HepG2 (cell line): ENCODE measurements at regions not wholly inside any gene's neighbourhood (a gene's known extent, or its start where the extent isn't known, plus 50 kb on each side); places are given as distances from the start of the nearest gene placed in this dataset.

Experiments
- ATAC-seq: fragments of 200-7000 bp; cut with Tn5 transposase; 3 replicates; pipeline ENCODE4 v1.9.1; 2020; ENCODE audit warnings: mild to moderate bottlenecking, moderate library complexity
- BruUV-seq: library from RNA; stranded (reverse); fragments of 400-500 nt; replicated peaks from 2 replicates; lab custom pipeline; 2021; lab: Mats Ljungman, UMichigan
- CTCF ChIA-PET: fragments of 300-600 bp; formaldehyde crosslinking; extraction: SDS; loops from one replicate; lab custom pipeline; 2021; ENCODE audit warnings: low total read pairs, inconsistent platforms, low intra/inter-chr PET ratio; lab: Yijun Ruan, JAX
- POLR2A ChIA-PET: fragments of 350-600 bp; sonication (Branson Sonifier 250); formaldehyde crosslinking; loops from one replicate; lab custom pipeline; 2020; ENCODE audit warnings: antibody characterized with exemption, inconsistent platforms; lab: Yijun Ruan, JAX
- DNase-seq: peaks from one replicate; pipeline ENCODE4 v3.0.0-alpha.2; 2015; ENCODE audit warnings: low spot score
- FAIRE-seq: peaks from 3 replicates; lab custom pipeline; 2011; peaks lifted over from hg19 to GRCh38; lab: Jason Lieb, UNC
- H2AFZ ChIP-seq: one replicate; pipeline ENCODE4 v1.6.1; 2011; ENCODE audit warnings: low read length, inconsistent platforms
- H3K27ac ChIP-seq: fragments of 300-600 bp; 3 replicates; pipeline ENCODE4 v1.8.0; 2011; ENCODE audit warnings: mixed run types, mild to moderate bottlenecking, mixed read lengths, low read length, inconsistent platforms; ENCODE audit not compliant: insufficient read depth; ENCODE audit errors: extremely low read length
- H3K27me3 ChIP-seq, 2 experiments: fragments of 200-600 bp in 1 of 2; 2 replicates in 1 of 2; 3 replicates in 1 of 2; pipeline versions ENCODE4 v1.6.0 to v1.8.0; 2011; ENCODE audit warnings: low read length in 2 of 2, mild to moderate bottlenecking in 2 of 2, moderate library complexity in 2 of 2, inconsistent platforms in 1 of 2; ENCODE audit not compliant: insufficient read depth in 2 of 2, control insufficient read depth in 1 of 2
- H3K36me3 ChIP-seq, 2 experiments: fragments of 200-600 bp in 1 of 2; replicated peaks in 1 of 2; 2 replicates in 1 of 2; 3 replicates in 1 of 2; pipeline versions ENCODE4 v1.5.1 to v1.8.0; 2011; ENCODE audit warnings: low read length in 2 of 2, inconsistent platforms in 1 of 2; ENCODE audit not compliant: insufficient read depth in 2 of 2, control insufficient read depth in 1 of 2
- H3K4me1 ChIP-seq: 2 replicates; pipeline ENCODE4 v1.5.1; 2012; ENCODE audit warnings: low read length, inconsistent platforms; ENCODE audit not compliant: insufficient read depth
- H3K4me2 ChIP-seq: 2 replicates; pipeline ENCODE4 v1.6.0; 2011; ENCODE audit warnings: low read depth, low read length, inconsistent platforms
- H3K4me3 ChIP-seq, 3 experiments: fragments of 200-600 bp in 1 of 3; sonication (generic), shearing (Covaris generic) in 1 of 3; replicated peaks in 1 of 3; 2 replicates each; pipeline ENCODE4 v1.5.1; 2011 to 2016; ENCODE audit warnings: low read length in 3 of 3, inconsistent platforms in 2 of 3, low read depth in 2 of 3, mild to moderate bottlenecking in 2 of 3, control low read depth in 1 of 3, mixed read lengths in 1 of 3; ENCODE audit not compliant: insufficient read depth in 1 of 3
- H3K79me2 ChIP-seq: one replicate; pipeline ENCODE4 v1.6.1; 2011; ENCODE audit warnings: low read length, inconsistent platforms; ENCODE audit not compliant: insufficient read depth
- H3K9ac ChIP-seq: 2 replicates; pipeline ENCODE4 v1.6.0; 2011; ENCODE audit warnings: mild to moderate bottlenecking, low read depth, low read length, inconsistent platforms; ENCODE audit not compliant: insufficient read depth
- H3K9me3 ChIP-seq: 2 replicates; pipeline ENCODE4 v1.5.1; 2012; ENCODE audit warnings: mild to moderate bottlenecking, low read length
- H4K20me1 ChIP-seq: 2 replicates; pipeline ENCODE4 v1.6.0; 2011; ENCODE audit warnings: inconsistent platforms, mild to moderate bottlenecking, low read length, moderate library complexity; ENCODE audit not compliant: insufficient read depth
- TFE3 ChIP-seq: IDR thresholded peaks from 2 replicates; pipeline ENCODE4 v1.6.1; 2016
- UBTF ChIP-seq: sonication (generic); formaldehyde crosslinking; IDR thresholded peaks from 2 replicates; pipeline ENCODE4 v1.4.0; 2020; ENCODE audit warnings: mild to moderate bottlenecking, missing genetic modification reagents
- ZNF142 ChIP-seq: sonication (generic); formaldehyde crosslinking; IDR thresholded peaks from 2 replicates; pipeline ENCODE4 v1.4.0; 2020; ENCODE audit warnings: missing genetic modification reagents
- WGBS: methylation state at CpG from one replicate; pipeline ENCODE4 v1.1.6; 2017; ENCODE audit warnings: low lambda C conversion rate; 5-methylcytosine and 5-hydroxymethylcytosine counted together
- in situ Hi-C: cut with HindIII; loops from 2 replicates; pipeline ENCODE4 v1.10.0; 2017; ENCODE audit warnings: low pct_unique_long_range_greater_than_20kb; ENCODE audit not compliant: extremely low pct_ligation_motif_present
- intact Hi-C: fragments of 100-400 bp; cut with micrococcal nuclease; formaldehyde crosslinking; loops from one replicate; pipeline ENCODE4 v1.10.0; 2022; ENCODE audit not compliant: unreplicated experiment

- no peak for TF ChIP-seq ZNF142
These were observed 477.3 kb downstream of the TSHZ3 start (continued) for GRCh38 chr19:30871979-30872378.

- DNase-seq: no peak
- WGBS: 15% methylated on average over 7 of the region's 8 CpGs
These were observed 478.4 kb downstream of the TSHZ3 start for GRCh38 chr19:30870876-30871275.

More at GRCh38 chr19:30870876-30871275, 478.4 kb downstream of the TSHZ3 start:
- no peak overlapping the region for H3K9ac ChIP-seq
- no peak for TF ChIP-seq TFE3
- TF ChIP-seq UBTF (CRISPR knock-in tag): no peak
- H3K36me3 ChIP-seq: no peaks in the 10 kb centered on the region
- in situ Hi-C loops (no loop called here), intact Hi-C loops (no loop called here)
- H3K9me3 ChIP-seq: peaks cover 95% of the 10 kb centered on the region
- no peaks in the 10 kb centered on the region for H3K79me2 ChIP-seq
- H3K27ac ChIP-seq: no peak overlapping the region
- FAIRE-seq: no peak
- H3K4me1 ChIP-seq: no peaks in the 10 kb centered on the region
- H3K4me3 ChIP-seq: no peak overlapping the region
- H3K4me2 ChIP-seq: no peak overlapping the region
- ChIA-PET CTCF (no interaction called here), POLR2A (no interaction called here)
- no peak for ATAC-seq
- H3K27me3 ChIP-seq: no peaks in the 10 kb centered on the region
- BruUV-seq: no TSS peak
- H4K20me1 ChIP-seq: no peaks in the 10 kb centered on the region
- H2AFZ ChIP-seq: no peak overlapping the region
